Right atrium auricular region (tissue), 2 donors: ENCODE measurements at regions not wholly inside any gene's neighbourhood (a gene's known extent, or its start where the extent isn't known, plus 50 kb on each side); places are given as distances from the start of the nearest gene placed in this dataset.

ENCODE experiments used
- DNase-seq: peaks from one replicate; pipeline ENCODE4 v3.0.0-alpha.2; 2019; ENCODE audit warnings: low spot score
- H3K27ac ChIP-seq, 2 donors: fragments of 200-600 bp; sonication (generic); 1 replicate in 1 of 2; 2 replicates in 1 of 2; pipeline ENCODE4 v1.5.1; 2016 to 2019
- H3K27me3 ChIP-seq, 2 donors: fragments of 200-600 bp; sonication (generic); one replicate each; pipeline versions ENCODE4 v1.5.1 to v1.6.0; 2017 to 2019
- H3K36me3 ChIP-seq: fragments of 200-600 bp; sonication (generic); one replicate; pipeline ENCODE4 v1.5.1; 2016
- H3K4me1 ChIP-seq, 2 donors: fragments of 200-600 bp; sonication (generic); one replicate each; pipeline versions ENCODE4 v1.5.1 to v1.6.0; 2017 to 2019
- H3K4me3 ChIP-seq, 2 donors: fragments of 200-600 bp; sonication (generic); 1 replicate in 1 of 2; 2 replicates in 1 of 2; pipeline ENCODE4 v1.5.1; 2017 to 2019; ENCODE audit warnings: mild to moderate bottlenecking in 1 of 2, moderate library complexity in 1 of 2
- H3K9me3 ChIP-seq, 2 donors: fragments of 200-600 bp; sonication (generic); one replicate each; pipeline ENCODE4 v1.5.1; 2019
- CTCF ChIP-seq, 2 donors: fragments of 200-600 bp; sonication (generic); IDR thresholded peaks; one replicate each; pipeline ENCODE4 v1.5.1; 2019; ENCODE audit warnings: antibody characterized with exemption in 2 of 2

- H3K27me3 ChIP-seq: no peaks in the 10 kb centered on the region
- no peak overlapping the region for H3K27ac ChIP-seq
- no peak for DNase-seq
- no peak overlapping the region for H3K4me3 ChIP-seq
- H3K4me1 ChIP-seq: no peaks in the 10 kb centered on the region
- no peak for TF ChIP-seq CTCF (IDR thresholded peaks at IDR 0.05)
- H3K36me3 ChIP-seq: no peaks in the 10 kb centered on the region
- no peaks in the 10 kb centered on the region for H3K9me3 ChIP-seq
These were observed 82.9 kb downstream of the ZNF737 start for GRCh38 chr19:20482721-20483120.

DNA sequence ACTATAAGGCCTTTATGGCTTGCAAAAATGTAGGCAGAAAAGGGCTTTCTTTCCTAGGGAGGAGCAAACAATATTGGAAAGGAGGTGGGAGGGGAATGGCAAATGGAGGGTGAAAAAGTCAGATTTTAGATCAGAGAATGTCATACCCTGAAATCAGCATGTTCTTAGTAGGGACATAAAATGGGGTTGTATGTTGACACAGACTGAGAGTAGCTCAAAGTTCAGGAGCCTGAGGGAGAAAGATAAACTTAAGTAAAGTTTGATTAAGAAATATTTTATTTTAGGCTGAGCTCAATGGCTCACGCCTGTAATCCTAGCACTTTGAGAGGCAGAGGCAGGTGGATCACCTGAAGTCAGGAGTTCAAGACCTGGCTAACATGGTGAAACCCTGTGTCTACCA, 83.8 kb downstream of the ZNF737 start:
- no peaks in the 10 kb centered on the region for H3K9me3 ChIP-seq
- no peak overlapping the region for H3K27ac ChIP-seq
- TF ChIP-seq CTCF (IDR thresholded peaks at IDR 0.05): no peak
- no peak for DNase-seq
- H3K36me3 ChIP-seq: no peaks in the 10 kb centered on the region
- no peak overlapping the region for H3K4me3 ChIP-seq
- H3K4me1 ChIP-seq: no peaks in the 10 kb centered on the region
- H3K27me3 ChIP-seq: no peaks in the 10 kb centered on the region

- no peaks in the 10 kb centered on the region for H3K4me1 ChIP-seq
- no peaks in the 10 kb centered on the region for H3K27me3 ChIP-seq
- H3K9me3 ChIP-seq: no peaks in the 10 kb centered on the region
- no peak for TF ChIP-seq CTCF (IDR thresholded peaks at IDR 0.05)
- DNase-seq: no peak
- no peak overlapping the region for H3K27ac ChIP-seq
- H3K4me3 ChIP-seq: no peak overlapping the region
- H3K36me3 ChIP-seq: no peaks in the 10 kb centered on the region
These were observed 86.1 kb downstream of the ZNF737 start for GRCh38 chr19:20479483-20479882.

GRCh38 chr19:20478936-20479335, 86.6 kb downstream of the ZNF737 start:
- Histone ChIP-seq H3K9me3 (no peaks in the 10 kb centered on the region), H3K36me3 (no peaks in the 10 kb centered on the region), H3K27ac (no peak overlapping the region), H3K4me3 (no peak overlapping the region), H3K4me1 (no peaks in the 10 kb centered on the region), H3K27me3 (no peaks in the 10 kb centered on the region)
- DNase-seq: no peak
- no peak for TF ChIP-seq CTCF (IDR thresholded peaks at IDR 0.05)

GRCh38 chr19:20472854-20473253, 92.7 kb downstream of the ZNF737 start:
- no peak overlapping the region for H3K27ac ChIP-seq
- TF ChIP-seq CTCF (IDR thresholded peaks at IDR 0.05): no peak
- H3K9me3 ChIP-seq: no peaks in the 10 kb centered on the region
- H3K27me3 ChIP-seq: no peaks in the 10 kb centered on the region
- no peaks in the 10 kb centered on the region for H3K4me1 ChIP-seq
- DNase-seq: no peak
- no peaks in the 10 kb centered on the region for H3K36me3 ChIP-seq
- H3K4me3 ChIP-seq: no peak overlapping the region

DNA sequence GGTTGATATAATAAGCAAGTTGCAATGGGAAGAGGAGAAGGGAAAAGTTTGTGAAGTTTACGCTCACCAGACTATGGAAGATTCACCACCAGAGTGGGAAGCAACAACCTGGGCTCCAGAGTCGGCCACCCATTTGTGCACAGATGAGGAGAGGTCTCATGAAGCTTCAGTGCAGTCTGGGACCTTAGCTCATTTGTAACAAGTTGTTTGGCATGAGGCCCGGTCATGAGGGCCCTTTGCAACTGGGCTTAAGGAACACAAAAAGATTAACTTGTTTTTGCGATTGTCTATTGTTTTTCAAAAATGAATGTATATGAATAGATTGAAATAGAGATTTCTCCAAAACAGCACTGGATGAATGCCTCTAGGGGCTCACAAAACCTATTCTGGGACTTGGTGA, 94.2 kb downstream of the ZNF737 start:
- DNase-seq: no peak
- Histone ChIP-seq H3K27ac (no peak overlapping the region), H3K4me1 (no peaks in the 10 kb centered on the region), H3K4me3 (no peak overlapping the region), H3K9me3 (no peaks in the 10 kb centered on the region), H3K27me3 (no peaks in the 10 kb centered on the region), H3K36me3 (no peaks in the 10 kb centered on the region)
- TF ChIP-seq CTCF (IDR thresholded peaks at IDR 0.05): no peak
